Caco-2 (cell line): ENCODE measurements at regions not wholly inside any gene's neighbourhood (a gene's known extent, or its start where the extent isn't known, plus 50 kb on each side); places are given as distances from the start of the nearest gene placed in this dataset.

Experiments used
- BruUV-seq: library from RNA; stranded (reverse); fragments of 400-500 nt; replicated peaks from 2 replicates; lab custom pipeline; 2021; lab: Mats Ljungman, UMichigan
- CTCF ChIA-PET: fragments of 300-600 bp; sonication (Branson Sonifier 250); formaldehyde crosslinking; loops from one replicate; lab custom pipeline; 2022; ENCODE audit warnings: antibody characterized with exemption; lab: Charles Lee
- POLR2A ChIA-PET: fragments of 300-600 bp; sonication (Branson Sonifier 250); formaldehyde crosslinking; loops from one replicate; lab custom pipeline; 2022; ENCODE audit warnings: antibody characterized with exemption; lab: Charles Lee
- DNase-seq, 2 experiments: peaks; one replicate each; pipeline versions ENCODE4 v3.0.0 to v3.0.0-alpha.2; 2020 to 2022
- H3K27me3 ChIP-seq: replicated peaks from 2 replicates; pipeline ENCODE4 v1.6.0; 2011; ENCODE audit warnings: low read length; ENCODE audit not compliant: control insufficient read depth, insufficient read depth
- H3K36me3 ChIP-seq: 2 replicates; pipeline ENCODE4 v1.5.1; 2011; ENCODE audit warnings: low read length; ENCODE audit not compliant: control insufficient read depth, insufficient read depth
- H3K4me1 ChIP-seq: fragments of 250-450 bp; sonication (Bioruptor Pico); 2 replicates; pipeline ENCODE4 v1.5.1; 2020; ENCODE audit warnings: mild to moderate bottlenecking
- H3K4me3 ChIP-seq: 2 replicates; pipeline ENCODE4 v1.5.1; 2011; ENCODE audit warnings: low read depth, mild to moderate bottlenecking, control low read depth, low read length
- H3K9me3 ChIP-seq: fragments of 250-450 bp; sonication (Bioruptor Pico); 2 replicates; pipeline ENCODE4 v1.5.1; 2020; ENCODE audit warnings: mild to moderate bottlenecking, moderate library complexity
- H3K27ac Mint-ChIP-seq: one replicate; pipeline ENCODE4 v1.8.0; 2022; ENCODE audit warnings: mixed read lengths; ENCODE audit not compliant: unreplicated experiment
- H3K27me3 Mint-ChIP-seq: one replicate; pipeline ENCODE4 v1.8.0; 2022; ENCODE audit warnings: mixed read lengths; ENCODE audit not compliant: insufficient read depth, unreplicated experiment
- H3K36me3 Mint-ChIP-seq: one replicate; pipeline ENCODE4 v1.8.0; 2022; ENCODE audit warnings: mild to moderate bottlenecking, mixed read lengths; ENCODE audit not compliant: insufficient read depth, unreplicated experiment
- H3K4me1 Mint-ChIP-seq: one replicate; pipeline ENCODE4 v1.8.0; 2022; ENCODE audit warnings: low read depth, mixed read lengths; ENCODE audit not compliant: unreplicated experiment
- H3K4me3 Mint-ChIP-seq: one replicate; pipeline ENCODE4 v1.8.0; 2022; ENCODE audit warnings: mild to moderate bottlenecking, moderate library complexity, mixed read lengths; ENCODE audit not compliant: unreplicated experiment
- H3K9me3 Mint-ChIP-seq: one replicate; pipeline ENCODE4 v1.8.0; 2022; ENCODE audit warnings: mixed read lengths; ENCODE audit not compliant: unreplicated experiment
- CTCF ChIP-seq, 2 experiments: fragments of 200-600 bp in 1 of 2; IDR thresholded peaks; 1 replicate in 1 of 2; 2 replicates in 1 of 2; pipeline versions ENCODE4 v1.5.1 to v1.8.0; 2011 to 2022; ENCODE audit warnings: antibody characterized with exemption in 1 of 2, control low read depth in 1 of 2, inconsistent platforms in 1 of 2, low read depth in 1 of 2, low read length in 1 of 2, mild to moderate bottlenecking in 1 of 2, moderate library complexity in 1 of 2; ENCODE audit not compliant: insufficient read depth in 1 of 2, severe bottlenecking in 1 of 2, unreplicated experiment in 1 of 2
- intact Hi-C: fragments of 100-400 bp; cut with micrococcal nuclease; formaldehyde crosslinking; loops from one replicate; pipeline ENCODE4 v1.10.0; 2022; ENCODE audit not compliant: unreplicated experiment

- BruUV-seq, result no TSS peak
- Mint-ChIP-seq H3K27ac (no peak overlapping the region), H3K4me3 (no peak overlapping the region), H3K4me1 (no peaks in the 10 kb centered on the region), H3K9me3 (no peaks in the 10 kb centered on the region), H3K27me3 (no peaks in the 10 kb centered on the region), H3K36me3 (no peaks in the 10 kb centered on the region)
- H3K9me3 ChIP-seq, result no peaks in the 10 kb centered on the region
- no peaks in the 10 kb centered on the region for H3K4me1 ChIP-seq
- no peak for TF ChIP-seq CTCF (IDR thresholded peaks at IDR 0.05; ENCODE audit: insufficient read depth in 1 of 2, low read depth in 1 of 2, low read length in 1 of 2, severe bottlenecking in 1 of 2, unreplicated experiment in 1 of 2)
- POLR2A ChIA-PET, result no interaction called here
- no peaks in the 10 kb centered on the region for H3K27me3 ChIP-seq
- no peaks in the 10 kb centered on the region for H3K36me3 ChIP-seq
- CTCF ChIA-PET, result no interaction called here
- DNase-seq, result no peak
- no peak overlapping the region for H3K4me3 ChIP-seq
- intact Hi-C loops, result no loop called here
Measured at GRCh38 chr4:30543057-30543456, 177.1 kb upstream of the PCDH7 start.

GRCh38 chr4:30553151-30553550, 167.0 kb upstream of the PCDH7 start:
- TF ChIP-seq CTCF (IDR thresholded peaks at IDR 0.05; ENCODE audit: insufficient read depth in 1 of 2, low read depth in 1 of 2, low read length in 1 of 2, severe bottlenecking in 1 of 2, unreplicated experiment in 1 of 2), result no peak
- DNase-seq, result no peak
- Mint-ChIP-seq H3K27ac (no peak overlapping the region), H3K4me3 (no peak overlapping the region), H3K9me3 (peaks cover 9% of the 10 kb centered on the region), H3K36me3 (no peaks in the 10 kb centered on the region), H3K4me1 (peaks cover 25% of the 10 kb centered on the region), H3K27me3 (no peaks in the 10 kb centered on the region)
- ChIA-PET CTCF (no interaction called here), POLR2A (no interaction called here)
- intact Hi-C loops, result loop anchor here (1.0 kb wide), 1 partner anchor 52 kb away; no protein-coding TSS in a partner anchor
- Histone ChIP-seq H3K4me1 (peaks cover 16% of the 10 kb centered on the region), H3K9me3 (no peaks in the 10 kb centered on the region), H3K27me3 (no peaks in the 10 kb centered on the region), H3K4me3 (no peak overlapping the region), H3K36me3 (no peaks in the 10 kb centered on the region)
- no TSS peak for BruUV-seq

GRCh38 chr4:30553706-30554105, 166.5 kb upstream of the PCDH7 start:
- Mint-ChIP-seq H3K9me3 (peaks cover 9% of the 10 kb centered on the region), H3K4me1 (peaks cover 25% of the 10 kb centered on the region), H3K4me3 (no peak overlapping the region), H3K27me3 (no peaks in the 10 kb centered on the region), H3K36me3 (no peaks in the 10 kb centered on the region), H3K27ac (no peak overlapping the region)
- POLR2A ChIA-PET, result no interaction called here
- CTCF ChIA-PET, result no interaction called here
- H3K36me3 ChIP-seq, result no peaks in the 10 kb centered on the region
- peaks cover 16% of the 10 kb centered on the region for H3K4me1 ChIP-seq
- H3K4me3 ChIP-seq, result no peak overlapping the region
- DNase-seq, result peak in 1 of 2 experiments; percentile 16
- TF ChIP-seq CTCF (IDR thresholded peaks at IDR 0.05; ENCODE audit: insufficient read depth in 1 of 2, low read depth in 1 of 2, low read length in 1 of 2, severe bottlenecking in 1 of 2, unreplicated experiment in 1 of 2), result no peak
- no peaks in the 10 kb centered on the region for H3K27me3 ChIP-seq
- intact Hi-C loops, result loop anchor here (1.0 kb wide), 1 partner anchor 52 kb away; no protein-coding TSS in a partner anchor
- H3K9me3 ChIP-seq, result no peaks in the 10 kb centered on the region
- no TSS peak for BruUV-seq
